HG03025 (cell line): ENCODE measurements at regions not wholly inside any gene's neighbourhood (a gene's known extent, or its start where the extent isn't known, plus 50 kb on each side); places are given as distances from the start of the nearest gene placed in this dataset.
A peak's percentile ranks its signal among the peaks of the same experiment; 100 is the strongest.

Source experiments
- ATAC-seq: cut with Tn5 transposase; IDR thresholded peaks from one replicate; pipeline ENCODE4 v1.9.1; 2021; ENCODE audit warnings: mild to moderate bottlenecking, moderate library complexity; ENCODE audit not compliant: unreplicated experiment, low FRiP score

GRCh38 chr3:94179059-94179458 is 116.2 kb downstream of the NSUN3 start:
- no peak for ATAC-seq

- ATAC-seq: no peak
Measured at GRCh38 chr3:94183551-94183950, 120.7 kb downstream of the NSUN3 start.

- no peak for ATAC-seq
Measured at GRCh38 chr3:94184781-94185180, 121.9 kb downstream of the NSUN3 start.

- ATAC-seq: no peak
Measured at GRCh38 chr3:94185753-94186152, 122.9 kb downstream of the NSUN3 start.

GRCh38 chr3:94187697-94188096 is 124.8 kb downstream of the NSUN3 start:
- ATAC-seq: no peak

GRCh38 chr3:94195381-94195780 is 132.5 kb downstream of the NSUN3 start:
- ATAC-seq: no peak

- ATAC-seq: no peak
Measured at GRCh38 chr3:94206291-94206690, 143.4 kb downstream of the NSUN3 start.

- no peak for ATAC-seq
Measured at GRCh38 chr3:94210256-94210655, 147.4 kb downstream of the NSUN3 start.

GRCh38 chr3:94217406-94217805 is 154.5 kb downstream of the NSUN3 start:
- no peak for ATAC-seq

- ATAC-seq: no peak
Measured at GRCh38 chr3:94220426-94220825, 157.6 kb downstream of the NSUN3 start.

- no peak for ATAC-seq
Measured at GRCh38 chr3:94221829-94222228, 159.0 kb downstream of the NSUN3 start.

GRCh38 chr3:94225148-94225865 is 162.4 kb downstream of the NSUN3 start:
- no peak for ATAC-seq

- no peak for ATAC-seq
Measured at GRCh38 chr3:94226078-94226477, 163.2 kb downstream of the NSUN3 start.

GRCh38 chr3:94232921-94233320 is 170.1 kb downstream of the NSUN3 start:
- no peak for ATAC-seq

GRCh38 chr3:94234177-94234788 is 171.4 kb downstream of the NSUN3 start:
- no peak for ATAC-seq

- ATAC-seq: no peak
Measured at GRCh38 chr3:94241986-94242385, 179.1 kb downstream of the NSUN3 start.

GRCh38 chr3:94246171-94246570 is 183.3 kb downstream of the NSUN3 start:
- ATAC-seq: no peak

GRCh38 chr3:94248042-94248441 is 185.2 kb downstream of the NSUN3 start:
- no peak for ATAC-seq

- ATAC-seq: peak; percentile 91
Measured at GRCh38 chr3:94249491-94250079, 186.7 kb downstream of the NSUN3 start.

- no peak for ATAC-seq
Measured at GRCh38 chr3:94251566-94251965, 188.7 kb downstream of the NSUN3 start.

- ATAC-seq: no peak
Measured at GRCh38 chr3:94252316-94252715, 189.5 kb downstream of the NSUN3 start.
